Retinal pigment epithelial cell (primary cell): ENCODE measurements at regions not wholly inside any gene's neighbourhood (a gene's known extent, or its start where the extent isn't known, plus 50 kb on each side); places are given as distances from the start of the nearest gene placed in this dataset.
"Not testable (repeated sequence)": the region's sequence is repeated elsewhere in the genome, so short reads cannot be mapped to it uniquely, and the experiment has no call there.

Experiments
- DNase-seq: peaks from one replicate; pipeline ENCODE4 v3.0.0-alpha.2; 2010; ENCODE audit warnings: low read depth
- H3K4me3 ChIP-seq: 2 replicates; pipeline ENCODE4 v1.5.1; 2011; ENCODE audit warnings: mild to moderate bottlenecking, low read length, control low read depth, moderate library complexity
- TF ChIP-seq, protein P1 (sequence below): conservative IDR thresholded peaks from 2 replicates; pipeline ENCODE4 v1.5.1; 2011; ENCODE audit warnings: low read depth, low read length, control low read depth, inconsistent platforms

- not testable (repeated sequence) for DNase-seq, H3K4me3 ChIP-seq
Measured at GRCh38 chrX:124181515-124181914, 150.9 kb upstream of the TEX13D start.

- no peak overlapping the region for H3K4me3 ChIP-seq
- TF ChIP-seq, protein P1, sequence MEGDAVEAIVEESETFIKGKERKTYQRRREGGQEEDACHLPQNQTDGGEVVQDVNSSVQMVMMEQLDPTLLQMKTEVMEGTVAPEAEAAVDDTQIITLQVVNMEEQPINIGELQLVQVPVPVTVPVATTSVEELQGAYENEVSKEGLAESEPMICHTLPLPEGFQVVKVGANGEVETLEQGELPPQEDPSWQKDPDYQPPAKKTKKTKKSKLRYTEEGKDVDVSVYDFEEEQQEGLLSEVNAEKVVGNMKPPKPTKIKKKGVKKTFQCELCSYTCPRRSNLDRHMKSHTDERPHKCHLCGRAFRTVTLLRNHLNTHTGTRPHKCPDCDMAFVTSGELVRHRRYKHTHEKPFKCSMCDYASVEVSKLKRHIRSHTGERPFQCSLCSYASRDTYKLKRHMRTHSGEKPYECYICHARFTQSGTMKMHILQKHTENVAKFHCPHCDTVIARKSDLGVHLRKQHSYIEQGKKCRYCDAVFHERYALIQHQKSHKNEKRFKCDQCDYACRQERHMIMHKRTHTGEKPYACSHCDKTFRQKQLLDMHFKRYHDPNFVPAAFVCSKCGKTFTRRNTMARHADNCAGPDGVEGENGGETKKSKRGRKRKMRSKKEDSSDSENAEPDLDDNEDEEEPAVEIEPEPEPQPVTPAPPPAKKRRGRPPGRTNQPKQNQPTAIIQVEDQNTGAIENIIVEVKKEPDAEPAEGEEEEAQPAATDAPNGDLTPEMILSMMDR, result no peak
- DNase-seq, result no peak
Measured at GRCh38 chrX:124190440-124190839, 142.0 kb upstream of the TEX13D start.

- TF ChIP-seq, protein P1, result no peak
- no peak overlapping the region for H3K4me3 ChIP-seq
- DNase-seq, result peak; percentile 1
Measured at GRCh38 chrX:124194199-124194598, 138.3 kb upstream of the TEX13D start.

DNA sequence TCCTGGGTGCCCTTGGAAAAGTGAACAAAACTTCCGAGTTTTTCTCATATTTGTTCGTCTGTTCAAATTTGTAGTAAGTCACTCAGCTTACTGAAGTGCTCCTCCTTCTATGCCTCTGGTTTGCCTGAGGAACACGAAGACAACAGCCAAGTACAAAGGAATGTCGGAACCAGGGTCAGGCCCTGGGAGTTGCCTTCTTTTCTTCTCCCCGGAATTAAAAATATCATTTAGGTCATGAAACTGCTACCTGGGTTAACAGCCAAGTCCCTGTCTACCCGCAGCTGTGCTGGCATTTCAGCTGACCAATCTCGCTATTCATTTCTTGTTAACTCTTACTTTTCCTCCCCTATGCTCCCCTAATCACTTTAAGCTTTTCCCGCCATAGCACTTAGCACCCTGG is 137.6 kb upstream of the TEX13D start:
- TF ChIP-seq, protein P1, result no peak
- peak; percentile 0 for DNase-seq
- no peak overlapping the region for H3K4me3 ChIP-seq

GRCh38 chrX:124203311-124203710 is 129.1 kb upstream of the TEX13D start:
- no peak overlapping the region for H3K4me3 ChIP-seq
- DNase-seq, result no peak
- TF ChIP-seq, protein P1, result no peak

- H3K4me3 ChIP-seq, result no peak overlapping the region
- TF ChIP-seq, protein P1, result no peak
- DNase-seq, result no peak
Measured at GRCh38 chrX:124208660-124209059, 123.8 kb upstream of the TEX13D start.

- no peak overlapping the region for H3K4me3 ChIP-seq
- no peak for DNase-seq
- TF ChIP-seq, protein P1, result no peak
Measured at GRCh38 chrX:124209792-124210576, 122.5 kb upstream of the TEX13D start.
